HG03457 (cell line): ENCODE measurements at regions not wholly inside any gene's neighbourhood (a gene's known extent, or its start where the extent isn't known, plus 50 kb on each side); places are given as distances from the start of the nearest gene placed in this dataset.
"Not testable (repeated sequence)": the region's sequence is repeated elsewhere in the genome, so short reads cannot be mapped to it uniquely, and the experiment has no call there.

ENCODE experiments used
- ATAC-seq: cut with Tn5 transposase; IDR thresholded peaks from one replicate; pipeline ENCODE4 v1.9.1; 2021; ENCODE audit warnings: moderate number of reproducible peaks; ENCODE audit not compliant: unreplicated experiment

DNA sequence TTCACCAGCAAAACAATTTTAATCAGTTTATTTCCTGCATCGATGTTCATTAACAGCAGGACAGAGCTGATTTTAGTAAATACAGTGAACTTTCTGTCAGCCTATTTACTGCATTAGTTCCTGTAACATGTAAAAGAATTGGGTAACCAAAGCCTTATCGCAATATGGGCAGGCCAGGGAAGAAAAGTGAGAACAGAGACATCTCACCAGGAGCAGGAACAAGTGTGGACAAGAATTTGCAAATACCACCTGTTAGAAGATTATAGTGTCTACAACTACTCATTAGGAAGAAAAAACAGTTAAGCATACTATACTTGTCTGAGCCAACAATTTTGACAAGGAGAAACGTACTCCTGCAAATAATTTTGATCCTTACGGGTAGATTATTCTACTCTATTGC is 1293.9 kb downstream of the PLA2G4A start:
- ATAC-seq = no peak

- ATAC-seq = no peak
Measured at GRCh38 chr1:188127507-188127906, 1298.8 kb downstream of the PLA2G4A start.

- ATAC-seq = no peak
Measured at GRCh38 chr1:188128761-188129160, 1300.0 kb downstream of the PLA2G4A start.

- ATAC-seq = no peak
Measured at GRCh38 chr1:188129856-188130838, 1301.4 kb downstream of the PLA2G4A start.

- ATAC-seq = no peak
Measured at GRCh38 chr1:188137221-188137620, 1308.5 kb downstream of the PLA2G4A start.

DNA sequence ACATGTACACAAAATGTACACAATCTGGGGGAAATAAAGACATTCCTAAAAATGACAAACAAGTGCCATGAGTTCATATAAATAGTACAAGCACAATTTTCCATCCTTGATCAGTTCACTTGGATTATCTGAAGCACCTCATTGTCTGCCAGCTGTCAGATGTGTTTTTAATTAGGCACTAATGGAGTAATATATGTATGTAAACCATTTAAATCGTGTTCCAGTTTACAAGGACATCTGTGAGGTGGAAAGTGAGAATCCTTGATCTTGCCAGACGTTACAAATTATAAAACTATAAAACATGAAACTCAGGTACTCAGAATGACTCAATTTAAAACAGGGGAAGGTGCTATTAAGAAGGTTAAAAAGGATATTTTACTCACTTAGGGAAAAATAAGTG is 1312.2 kb downstream of the PLA2G4A start:
- no peak for ATAC-seq

- ATAC-seq = no peak
Measured at GRCh38 chr1:188154196-188154595, 1325.4 kb downstream of the PLA2G4A start.

- ATAC-seq = no peak
Measured at GRCh38 chr1:188154761-188155160, 1326.0 kb downstream of the PLA2G4A start.

DNA sequence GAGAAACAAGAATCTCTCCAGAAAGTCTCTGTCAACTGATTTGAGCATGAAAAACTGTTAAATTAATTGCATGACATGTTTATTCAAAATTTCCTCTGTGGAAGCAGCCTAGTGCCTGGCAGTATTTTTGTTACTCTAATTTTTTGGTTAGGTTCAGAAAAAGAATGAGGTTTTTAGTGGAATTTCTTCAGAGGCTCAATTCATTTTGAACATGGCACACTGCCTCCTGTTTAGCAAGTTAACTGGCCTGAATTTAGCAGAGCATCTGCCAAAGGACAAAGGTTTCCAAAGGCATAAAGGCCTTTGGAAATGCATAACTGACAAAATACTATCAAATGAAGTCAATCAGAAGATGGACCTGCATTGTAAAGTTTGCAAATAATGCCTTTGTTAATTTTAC is 1326.5 kb downstream of the PLA2G4A start:
- ATAC-seq = no peak

DNA sequence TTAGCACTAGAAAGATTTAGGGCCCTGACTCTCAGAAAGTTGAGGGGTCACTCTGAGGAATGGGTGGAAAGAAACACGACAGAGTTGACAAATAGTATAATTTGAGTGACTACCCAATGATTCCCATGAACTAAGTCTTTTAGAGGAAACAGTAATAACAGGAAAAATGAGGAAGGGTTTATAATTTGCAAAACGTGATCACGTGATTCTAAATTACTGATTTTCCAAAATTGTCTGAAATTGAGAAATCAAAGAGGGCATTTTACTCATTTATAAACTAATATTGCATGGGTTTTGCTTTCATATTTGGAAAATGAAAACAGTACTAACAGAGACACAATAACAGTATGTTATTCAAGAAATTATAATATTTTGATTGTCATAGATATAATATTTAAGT is 1335.7 kb downstream of the PLA2G4A start:
- no peak for ATAC-seq

DNA sequence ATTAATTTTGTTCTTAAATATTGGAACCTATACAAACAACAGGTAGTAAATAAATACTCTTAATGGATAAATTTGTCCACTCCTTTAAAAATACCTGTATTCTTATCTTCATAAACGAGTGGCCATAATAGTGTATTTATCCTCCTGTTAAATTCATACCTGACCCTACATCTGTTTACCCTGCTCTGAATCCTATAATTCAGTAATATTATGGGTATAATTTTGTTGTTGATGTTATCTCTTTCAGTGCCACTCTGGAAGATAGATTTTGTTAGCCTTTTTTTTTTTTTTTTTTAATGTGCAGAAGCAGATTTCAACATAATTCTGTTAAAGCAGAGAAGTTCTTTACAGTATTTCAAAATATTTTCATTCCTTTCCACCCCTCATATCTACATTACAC is 1337.9 kb downstream of the PLA2G4A start:
- no peak for ATAC-seq

GRCh38 chr1:188169971-188170370 is 1341.2 kb downstream of the PLA2G4A start:
- no peak for ATAC-seq

DNA sequence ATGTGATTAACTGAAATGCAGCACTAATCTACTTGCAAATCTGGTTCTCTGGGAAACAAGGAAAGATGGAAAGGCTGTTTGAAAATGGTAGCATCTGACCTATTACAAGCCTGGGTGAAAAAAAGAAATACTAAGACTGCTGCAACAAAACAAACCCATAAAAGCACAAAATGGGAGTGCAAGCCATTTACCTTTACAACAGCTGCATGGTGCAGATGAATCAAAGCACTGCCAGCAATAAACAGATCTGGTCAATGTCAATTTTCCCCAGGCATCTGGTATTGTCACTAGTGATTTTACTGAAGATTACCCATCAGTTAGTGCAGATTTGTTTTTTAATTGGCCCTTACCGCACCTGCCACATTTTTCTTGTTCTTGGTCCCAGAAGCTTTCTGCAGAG is 1341.7 kb downstream of the PLA2G4A start:
- no peak for ATAC-seq

GRCh38 chr1:188170935-188171334 is 1342.2 kb downstream of the PLA2G4A start:
- no peak for ATAC-seq

- ATAC-seq = not testable (repeated sequence)
Measured at GRCh38 chr1:188182063-188182462, 1353.3 kb downstream of the PLA2G4A start.

DNA sequence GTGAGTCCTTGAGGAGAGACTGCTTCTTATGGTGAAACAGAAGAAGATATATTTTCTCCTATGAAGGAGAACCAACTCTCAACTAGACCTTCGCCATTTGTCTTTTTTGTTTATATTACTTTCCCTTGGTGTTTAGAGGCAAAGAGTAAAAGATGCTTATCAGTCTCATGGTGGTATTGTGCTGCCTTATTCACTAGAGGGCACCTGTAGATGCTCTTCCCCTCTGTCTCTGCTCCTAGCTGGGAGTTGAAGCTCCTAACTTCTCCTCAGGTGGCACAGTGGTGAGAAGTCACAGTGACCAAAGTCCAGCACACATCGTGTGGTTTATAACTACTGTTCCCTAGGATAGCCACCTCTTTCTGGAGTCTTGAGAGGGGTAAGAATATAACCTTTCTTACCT is 1359.6 kb downstream of the PLA2G4A start:
- ATAC-seq = no peak

DNA sequence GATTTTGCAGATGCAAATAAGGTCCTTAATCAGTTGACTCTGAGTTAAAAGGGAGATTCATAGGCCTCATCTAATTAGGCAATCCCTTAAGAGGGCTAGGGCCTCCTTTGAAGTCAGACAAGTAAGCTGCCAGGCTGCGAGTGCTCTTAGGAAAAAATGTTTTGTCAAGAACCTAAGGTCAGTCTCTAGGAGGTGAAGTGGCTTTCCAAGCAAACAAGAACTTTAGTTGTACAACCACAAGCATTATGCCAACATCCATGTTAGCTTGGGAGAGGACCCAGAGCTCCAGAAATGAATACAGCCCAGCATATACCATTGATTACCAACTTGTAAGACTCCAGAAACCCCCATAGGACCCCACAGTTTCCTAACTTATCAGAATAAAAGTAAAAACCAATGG is 1366.2 kb downstream of the PLA2G4A start:
- no peak for ATAC-seq

DNA sequence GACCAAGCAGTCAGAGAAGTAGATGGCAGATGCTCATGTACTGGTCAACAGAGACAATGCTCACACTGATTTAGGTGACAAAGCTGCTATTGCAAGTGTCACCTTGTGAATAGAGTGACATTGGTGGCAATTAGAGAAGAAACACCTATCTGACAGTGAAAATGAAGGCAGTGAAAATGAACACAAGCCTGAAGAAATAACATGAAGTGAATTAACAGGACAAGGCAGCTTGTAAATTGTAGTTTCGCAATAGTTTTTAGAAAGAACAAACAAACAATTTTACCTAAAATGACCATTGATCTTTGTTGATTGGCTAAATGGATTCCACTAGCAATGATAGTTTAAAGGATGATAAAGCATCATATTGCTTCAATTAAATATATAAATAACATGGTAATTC is 1389.5 kb downstream of the PLA2G4A start:
- ATAC-seq = no peak

GRCh38 chr1:188220051-188220450 is 1391.3 kb downstream of the PLA2G4A start:
- ATAC-seq = no peak

- no peak for ATAC-seq
Measured at GRCh38 chr1:188224263-188224662, 1395.5 kb downstream of the PLA2G4A start.

DNA sequence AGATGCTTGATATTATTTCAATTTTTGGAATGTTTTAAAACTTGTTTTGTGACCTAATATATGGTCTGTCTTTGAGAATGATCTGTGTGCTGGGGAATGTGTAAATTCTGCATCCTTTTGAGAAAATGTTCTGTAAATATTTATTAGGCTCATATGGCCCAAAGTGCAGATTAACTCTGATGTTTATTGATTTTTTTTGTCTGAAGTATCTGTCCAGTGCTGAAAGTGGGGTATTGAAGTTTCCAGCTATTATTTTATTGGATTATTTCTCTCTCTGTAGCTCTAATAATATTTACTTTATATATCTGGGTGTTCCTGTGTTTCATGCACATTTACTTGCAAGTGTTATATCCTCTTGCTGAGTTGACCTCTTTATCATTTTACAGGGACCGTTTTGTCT is 1397.2 kb downstream of the PLA2G4A start:
- ATAC-seq = no peak

GRCh38 chr1:188228623-188229022 is 1399.9 kb downstream of the PLA2G4A start:
- no peak for ATAC-seq
